ENCODE measurements at regions not wholly inside any gene's neighbourhood (a gene's known extent, or its start where the extent isn't known, plus 50 kb on each side); places are given as distances from the start of the nearest gene placed in this dataset.

DNA sequence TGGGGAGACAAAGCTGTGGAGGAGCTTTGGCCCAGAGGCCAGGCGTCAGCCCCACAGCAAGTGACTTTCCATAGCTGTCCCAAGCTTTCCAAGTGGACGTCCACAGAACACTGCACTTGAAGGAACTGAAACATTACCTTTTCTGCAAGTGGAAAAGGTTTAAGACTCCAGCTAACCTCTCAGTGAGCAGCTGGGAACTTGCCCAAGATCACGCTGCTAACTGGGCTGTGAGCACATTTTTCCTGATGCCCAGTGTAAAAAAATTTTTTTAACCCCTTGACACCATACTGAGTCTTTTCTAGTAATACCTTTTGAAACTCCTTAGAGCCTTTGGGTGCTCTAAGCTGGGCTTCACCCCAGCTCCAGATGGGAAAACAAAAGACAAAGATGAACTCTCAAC is 256.7 kb downstream of the HAUS1 start:
- Histone ChIP-seq H3K4me1 (ENCODE audit: insufficient read depth, low read length) (peaks cover 8% of the 10 kb centered on the region), H3K27me3 (ENCODE audit: insufficient read depth, low read length) (no peaks in the 10 kb centered on the region), H2AFZ (ENCODE audit: low read depth, low read length) (no peak overlapping the region), H3K36me3 (ENCODE audit: insufficient read depth, low read length) (peaks cover 30% of the 10 kb centered on the region), H3K4me3 (ENCODE audit: low read length) (no peak overlapping the region), H3K9me3 (ENCODE audit: low read length) (peaks cover 24% of the 10 kb centered on the region)

DNA sequence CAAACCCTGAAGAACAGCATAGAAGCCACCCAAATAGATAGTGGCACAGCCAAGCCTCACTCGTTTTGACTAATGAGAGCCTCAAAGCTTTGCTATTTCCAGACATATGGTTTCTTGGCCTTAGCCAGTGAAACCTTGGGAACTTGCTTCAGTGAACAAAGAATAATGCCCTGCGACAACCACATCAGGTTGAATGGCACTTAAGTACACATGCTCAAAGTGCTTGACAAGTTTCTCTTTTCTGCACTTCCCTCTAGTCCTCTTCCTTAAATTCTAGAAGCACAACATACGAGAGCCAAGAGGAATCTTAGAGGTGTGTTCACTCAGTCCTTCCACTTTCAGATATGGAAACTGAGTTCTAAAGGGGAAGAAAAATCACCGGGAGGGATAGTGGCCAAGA is 258.3 kb downstream of the HAUS1 start:
- H2AFZ ChIP-seq (ENCODE audit: low read depth, low read length): no peak overlapping the region
- H3K4me3 ChIP-seq (ENCODE audit: low read length): no peak overlapping the region
- H3K36me3 ChIP-seq (ENCODE audit: insufficient read depth, low read length): peaks cover 19% of the 10 kb centered on the region
- H3K4me1 ChIP-seq (ENCODE audit: insufficient read depth, low read length): peaks cover 8% of the 10 kb centered on the region
- no peaks in the 10 kb centered on the region for H3K27me3 ChIP-seq (ENCODE audit: insufficient read depth, low read length)
- peaks cover 20% of the 10 kb centered on the region for H3K9me3 ChIP-seq (ENCODE audit: low read length)

- no peaks in the 10 kb centered on the region for H3K27me3 ChIP-seq (ENCODE audit: insufficient read depth, low read length)
- H3K4me1 ChIP-seq (ENCODE audit: insufficient read depth, low read length): peaks cover 8% of the 10 kb centered on the region
- no peak overlapping the region for H2AFZ ChIP-seq (ENCODE audit: low read depth, low read length)
- peaks cover 12% of the 10 kb centered on the region for H3K9me3 ChIP-seq (ENCODE audit: low read length)
- H3K36me3 ChIP-seq (ENCODE audit: insufficient read depth, low read length): peaks cover 10% of the 10 kb centered on the region
- H3K4me3 ChIP-seq (ENCODE audit: low read length): no peak overlapping the region
Measured at GRCh38 chr18:46364048-46364447, 259.9 kb downstream of the HAUS1 start.

GRCh38 chr18:46366201-46366600 is 262.0 kb downstream of the HAUS1 start:
- no peaks in the 10 kb centered on the region for H3K4me1 ChIP-seq (ENCODE audit: insufficient read depth, low read length)
- peaks cover 7% of the 10 kb centered on the region for H3K36me3 ChIP-seq (ENCODE audit: insufficient read depth, low read length)
- no peak overlapping the region for H3K4me3 ChIP-seq (ENCODE audit: low read length)
- H3K27me3 ChIP-seq (ENCODE audit: insufficient read depth, low read length): no peaks in the 10 kb centered on the region
- H3K9me3 ChIP-seq (ENCODE audit: low read length): peaks cover 4% of the 10 kb centered on the region
- H2AFZ ChIP-seq (ENCODE audit: low read depth, low read length): no peak overlapping the region

DNA sequence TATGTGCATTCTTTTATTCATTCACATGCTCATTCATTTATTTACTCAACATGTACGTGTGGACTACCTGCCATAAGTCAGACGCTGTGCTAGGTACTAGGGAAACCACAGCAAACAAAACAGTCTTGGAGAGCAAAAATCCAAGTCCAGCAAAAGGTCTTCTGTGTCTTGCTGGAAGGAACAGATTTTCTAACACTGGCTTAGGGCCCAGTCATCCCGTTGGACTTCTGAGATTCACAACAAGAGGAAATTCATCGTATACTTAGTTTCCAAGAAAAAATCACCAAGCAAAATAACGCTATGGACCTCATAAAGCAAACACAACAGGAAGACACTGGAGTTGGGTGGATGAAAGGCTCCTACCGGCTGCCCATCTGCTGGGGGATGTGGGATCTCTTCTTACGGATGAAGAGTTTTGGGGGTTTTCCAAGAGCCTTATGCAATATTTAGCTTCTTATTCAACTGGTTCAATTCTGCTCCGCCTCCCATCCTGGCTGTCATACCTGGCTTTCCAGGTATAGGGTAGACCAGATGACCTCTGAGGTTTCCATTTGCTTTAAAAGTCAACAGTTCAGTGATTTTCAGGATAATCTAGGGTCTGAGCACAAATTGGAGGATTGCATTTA is 262.7 kb downstream of the HAUS1 start:
- H3K27me3 ChIP-seq (ENCODE audit: insufficient read depth, low read length): no peaks in the 10 kb centered on the region
- no peak overlapping the region for H3K4me3 ChIP-seq (ENCODE audit: low read length)
- peaks cover 4% of the 10 kb centered on the region for H3K9me3 ChIP-seq (ENCODE audit: low read length)
- no peaks in the 10 kb centered on the region for H3K4me1 ChIP-seq (ENCODE audit: insufficient read depth, low read length)
- peaks cover 7% of the 10 kb centered on the region for H3K36me3 ChIP-seq (ENCODE audit: insufficient read depth, low read length)
- no peak overlapping the region for H2AFZ ChIP-seq (ENCODE audit: low read depth, low read length)

- H3K4me1 ChIP-seq (ENCODE audit: insufficient read depth, low read length): peaks cover 19% of the 10 kb centered on the region
- no peak overlapping the region for H2AFZ ChIP-seq (ENCODE audit: low read depth, low read length)
- H3K36me3 ChIP-seq (ENCODE audit: insufficient read depth, low read length): no peaks in the 10 kb centered on the region
- H3K27me3 ChIP-seq (ENCODE audit: insufficient read depth, low read length): no peaks in the 10 kb centered on the region
- H3K4me3 ChIP-seq (ENCODE audit: low read length): no peak overlapping the region
- H3K9me3 ChIP-seq (ENCODE audit: low read length): peaks cover 2% of the 10 kb centered on the region
Measured at GRCh38 chr18:46369323-46369722, 265.1 kb downstream of the HAUS1 start.

DNA sequence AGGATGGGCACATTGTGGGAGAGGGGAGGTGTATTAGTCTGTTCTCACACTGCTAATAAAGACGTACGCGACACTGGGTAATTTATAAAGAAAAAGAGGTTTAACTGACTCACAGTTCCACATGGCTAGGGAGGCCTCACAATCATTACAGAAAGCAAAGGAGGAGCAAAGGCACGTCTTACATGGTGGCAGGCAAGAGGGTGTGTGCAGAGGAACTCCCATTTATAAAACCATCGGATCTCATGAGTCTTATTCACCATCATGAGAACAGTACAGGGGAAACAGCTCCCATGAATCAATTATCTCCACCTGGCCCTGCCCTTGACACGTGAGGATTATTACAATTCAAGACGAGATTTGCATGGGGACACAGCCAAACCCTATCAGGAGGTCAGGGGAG is 266.7 kb downstream of the HAUS1 start:
- H3K36me3 ChIP-seq (ENCODE audit: insufficient read depth, low read length): no peaks in the 10 kb centered on the region
- no peak overlapping the region for H2AFZ ChIP-seq (ENCODE audit: low read depth, low read length)

GRCh38 chr18:46372670-46373069 is 268.5 kb downstream of the HAUS1 start:
- no peaks in the 10 kb centered on the region for H3K27me3 ChIP-seq (ENCODE audit: insufficient read depth, low read length)
- H2AFZ ChIP-seq (ENCODE audit: low read depth, low read length): no peak overlapping the region
- peaks cover 2% of the 10 kb centered on the region for H3K9me3 ChIP-seq (ENCODE audit: low read length)
- no peak overlapping the region for H3K4me3 ChIP-seq (ENCODE audit: low read length)
- peaks cover 27% of the 10 kb centered on the region for H3K4me1 ChIP-seq (ENCODE audit: insufficient read depth, low read length)
- H3K36me3 ChIP-seq (ENCODE audit: insufficient read depth, low read length): no peaks in the 10 kb centered on the region

More for the DNA sequence above, 266.7 kb downstream of the HAUS1 start:
- Histone ChIP-seq H3K4me1 (ENCODE audit: insufficient read depth, low read length) (peaks cover 27% of the 10 kb centered on the region), H3K9me3 (ENCODE audit: low read length) (peaks cover 2% of the 10 kb centered on the region), H3K4me3 (ENCODE audit: low read length) (no peak overlapping the region), H3K27me3 (ENCODE audit: insufficient read depth, low read length) (no peaks in the 10 kb centered on the region)

GRCh38 chr18:46373131-46373530 is 268.9 kb downstream of the HAUS1 start:
- H3K4me3 ChIP-seq (ENCODE audit: low read length): no peak overlapping the region
- peaks cover 27% of the 10 kb centered on the region for H3K4me1 ChIP-seq (ENCODE audit: insufficient read depth, low read length)
- peaks cover 2% of the 10 kb centered on the region for H3K9me3 ChIP-seq (ENCODE audit: low read length)
- H3K27me3 ChIP-seq (ENCODE audit: insufficient read depth, low read length): no peaks in the 10 kb centered on the region
- H2AFZ ChIP-seq (ENCODE audit: low read depth, low read length): no peak overlapping the region
- H3K36me3 ChIP-seq (ENCODE audit: insufficient read depth, low read length): no peaks in the 10 kb centered on the region

- Histone ChIP-seq H3K4me3 (ENCODE audit: low read length) (no peak overlapping the region), H3K9me3 (ENCODE audit: low read length) (peaks cover 2% of the 10 kb centered on the region), H3K36me3 (ENCODE audit: insufficient read depth, low read length) (no peaks in the 10 kb centered on the region), H3K27me3 (ENCODE audit: insufficient read depth, low read length) (no peaks in the 10 kb centered on the region), H3K4me1 (ENCODE audit: insufficient read depth, low read length) (peaks cover 27% of the 10 kb centered on the region), H2AFZ (ENCODE audit: low read depth, low read length) (no peak overlapping the region)
Measured at GRCh38 chr18:46373791-46374190, 269.6 kb downstream of the HAUS1 start.

DNA sequence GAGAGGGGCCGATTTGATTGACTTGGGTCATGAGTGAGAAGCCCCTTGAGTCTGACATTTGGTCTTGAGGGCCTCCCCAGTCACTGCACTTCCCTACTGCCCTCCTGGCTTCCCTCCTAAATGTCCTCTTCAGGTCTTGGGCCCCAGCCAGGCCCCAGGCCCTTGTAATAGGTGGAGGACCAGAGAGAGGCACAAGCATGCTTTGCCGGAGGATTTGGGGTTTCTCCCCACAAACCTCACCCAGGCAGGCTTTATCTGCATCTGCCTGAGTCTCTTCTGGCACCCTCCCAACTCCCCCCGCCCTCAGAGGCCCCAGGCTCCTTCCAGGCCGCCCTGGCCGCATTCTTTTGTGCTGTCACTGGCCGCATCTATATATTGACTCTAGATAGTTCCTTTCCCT is 270.7 kb downstream of the HAUS1 start:
- Histone ChIP-seq H3K27me3 (ENCODE audit: insufficient read depth, low read length) (no peaks in the 10 kb centered on the region), H3K9me3 (ENCODE audit: low read length) (peaks cover 2% of the 10 kb centered on the region), H3K4me1 (ENCODE audit: insufficient read depth, low read length) (peaks cover 27% of the 10 kb centered on the region), H2AFZ (ENCODE audit: low read depth, low read length) (no peak overlapping the region), H3K36me3 (ENCODE audit: insufficient read depth, low read length) (no peaks in the 10 kb centered on the region), H3K4me3 (ENCODE audit: low read length) (no peak overlapping the region)

GRCh38 chr18:46377557-46377956 is 273.4 kb downstream of the HAUS1 start:
- no peak overlapping the region for H2AFZ ChIP-seq (ENCODE audit: low read depth, low read length)
- H3K4me1 ChIP-seq (ENCODE audit: insufficient read depth, low read length): peaks cover 26% of the 10 kb centered on the region
- no peak overlapping the region for H3K4me3 ChIP-seq (ENCODE audit: low read length)
- H3K36me3 ChIP-seq (ENCODE audit: insufficient read depth, low read length): no peaks in the 10 kb centered on the region
- H3K27me3 ChIP-seq (ENCODE audit: insufficient read depth, low read length): no peaks in the 10 kb centered on the region
- H3K9me3 ChIP-seq (ENCODE audit: low read length): no peaks in the 10 kb centered on the region

DNA sequence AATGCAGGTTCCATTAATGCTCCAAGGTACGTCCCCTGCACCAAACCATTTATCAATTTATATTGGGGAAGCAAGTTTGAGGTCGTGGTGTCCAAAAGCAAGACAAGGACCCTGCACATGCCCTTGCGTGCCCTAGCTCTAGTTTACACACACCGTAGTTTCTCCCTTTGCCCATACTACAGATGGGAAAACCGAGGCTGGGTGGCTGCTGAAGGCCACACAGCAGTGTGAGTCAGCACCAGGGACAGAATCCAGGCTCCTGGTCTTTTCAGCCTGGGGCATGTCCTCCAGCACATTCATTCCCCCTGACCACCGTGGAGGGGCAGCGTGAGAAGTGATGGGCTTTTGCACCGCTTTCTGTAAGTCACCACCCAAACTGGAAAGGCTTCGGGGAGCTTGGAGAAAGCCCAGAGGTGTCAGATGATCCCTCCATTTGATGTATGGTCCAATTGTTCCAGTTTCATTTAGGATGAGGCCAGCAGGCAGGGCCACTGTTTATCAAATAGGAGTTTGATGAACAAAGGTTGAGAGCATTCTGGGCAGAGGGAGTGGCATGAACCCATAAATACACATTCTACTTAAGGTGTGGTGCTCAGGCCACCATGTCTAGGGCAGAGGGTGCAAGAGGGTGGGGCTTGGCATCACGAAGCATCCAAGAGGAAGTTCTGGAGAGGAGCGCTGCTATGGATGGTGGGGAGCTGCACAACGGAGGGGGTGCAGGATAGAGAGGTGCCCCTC is 274.1 kb downstream of the HAUS1 start:
- H2AFZ ChIP-seq (ENCODE audit: low read depth, low read length): no peak overlapping the region
- no peaks in the 10 kb centered on the region for H3K36me3 ChIP-seq (ENCODE audit: insufficient read depth, low read length)
- H3K9me3 ChIP-seq (ENCODE audit: low read length): peaks cover 3% of the 10 kb centered on the region
- H3K27me3 ChIP-seq (ENCODE audit: insufficient read depth, low read length): no peaks in the 10 kb centered on the region
- peaks cover 19% of the 10 kb centered on the region for H3K4me1 ChIP-seq (ENCODE audit: insufficient read depth, low read length)
- no peak overlapping the region for H3K4me3 ChIP-seq (ENCODE audit: low read length)

GRCh38 chr18:46378864-46379207 is 274.7 kb downstream of the HAUS1 start:
- Histone ChIP-seq H3K9me3 (ENCODE audit: low read length) (peaks cover 3% of the 10 kb centered on the region), H2AFZ (ENCODE audit: low read depth, low read length) (no peak overlapping the region), H3K4me3 (ENCODE audit: low read length) (no peak overlapping the region), H3K4me1 (ENCODE audit: insufficient read depth, low read length) (peaks cover 13% of the 10 kb centered on the region), H3K36me3 (ENCODE audit: insufficient read depth, low read length) (no peaks in the 10 kb centered on the region), H3K27me3 (ENCODE audit: insufficient read depth, low read length) (no peaks in the 10 kb centered on the region)
